GM21723 (cell line): ENCODE measurements at regions not wholly inside any gene's neighbourhood (a gene's known extent, or its start where the extent isn't known, plus 50 kb on each side); places are given as distances from the start of the nearest gene placed in this dataset.

Source experiments
- ATAC-seq: cut with Tn5 transposase; IDR thresholded peaks from one replicate; pipeline ENCODE4 v1.9.1; 2021; ENCODE audit warnings: mild to moderate bottlenecking, moderate library complexity; ENCODE audit not compliant: unreplicated experiment

DNA sequence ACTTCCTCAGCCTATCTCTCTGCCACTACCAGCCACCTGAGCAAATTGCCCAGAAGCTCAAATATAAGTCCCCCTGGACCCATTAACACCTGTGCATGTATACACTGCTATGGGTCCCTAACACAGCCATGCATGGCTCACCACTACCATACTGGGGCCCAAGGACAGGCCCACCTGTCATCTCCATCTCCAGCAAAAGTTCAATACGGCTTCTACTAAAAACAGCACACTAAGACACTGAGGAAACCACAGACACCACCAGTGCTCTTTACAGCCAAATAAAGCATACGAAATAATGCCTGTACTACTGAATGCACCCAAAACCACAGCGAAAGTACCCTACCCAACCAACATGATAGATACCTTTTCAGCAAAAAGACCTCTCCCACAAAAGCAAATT lies 85.6 kb upstream of the GHR start:
- ATAC-seq, result no peak

DNA sequence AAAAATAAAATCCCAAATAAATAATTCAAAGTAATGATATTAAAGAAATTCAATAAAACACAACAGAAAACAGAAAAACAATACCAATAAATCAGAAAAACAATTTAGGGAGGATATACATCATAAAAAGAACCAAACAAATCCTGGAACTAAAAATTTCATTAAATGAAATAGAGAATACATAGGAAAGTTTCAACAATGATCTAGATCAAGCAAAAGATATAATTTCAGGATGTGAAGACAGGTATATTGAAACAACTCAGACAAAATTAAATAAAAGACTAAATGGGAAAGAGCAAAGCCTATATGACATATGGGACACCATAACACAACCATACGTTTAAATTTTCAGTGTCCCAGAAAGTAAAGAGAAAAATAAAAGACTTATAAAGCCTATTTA lies 85.1 kb upstream of the GHR start:
- no peak for ATAC-seq

DNA sequence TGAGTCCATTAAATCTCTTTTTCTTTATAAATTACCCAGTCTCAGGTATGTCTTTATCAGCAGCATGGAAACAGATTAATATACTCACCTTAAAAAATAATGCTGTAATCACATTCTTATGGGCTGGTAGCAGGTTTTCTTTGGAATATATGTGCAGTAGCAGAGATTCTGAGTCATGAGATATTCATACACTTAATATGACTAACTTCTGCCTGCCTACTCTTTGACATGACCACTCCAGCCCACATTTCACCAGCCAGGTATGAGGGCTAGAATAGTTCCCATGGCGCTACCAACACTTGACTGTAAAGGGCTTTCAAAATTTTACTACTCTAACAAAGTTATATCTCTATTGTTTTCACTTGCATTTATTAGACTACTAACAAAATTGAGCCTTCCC lies 74.1 kb upstream of the GHR start:
- ATAC-seq, result no peak

DNA sequence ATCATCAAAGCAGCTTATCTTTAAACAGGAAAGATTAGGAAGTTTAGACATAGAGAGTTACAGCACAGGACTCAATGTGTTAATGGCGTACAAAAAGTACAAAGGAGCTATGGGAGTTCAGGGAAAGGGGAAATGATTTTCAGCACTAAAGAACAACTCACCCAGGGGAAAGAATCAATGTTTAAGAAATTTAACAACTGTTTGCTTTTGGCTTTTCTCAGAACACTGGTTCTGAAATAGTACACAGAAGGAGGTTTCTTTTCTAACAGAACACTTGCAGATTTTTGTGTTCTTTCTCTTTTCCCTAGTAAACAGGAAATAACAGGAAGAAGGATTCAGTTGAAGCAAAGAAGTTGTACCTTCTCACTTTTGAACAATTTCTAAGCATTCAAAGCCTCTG lies 71.3 kb upstream of the GHR start:
- ATAC-seq, result no peak

DNA sequence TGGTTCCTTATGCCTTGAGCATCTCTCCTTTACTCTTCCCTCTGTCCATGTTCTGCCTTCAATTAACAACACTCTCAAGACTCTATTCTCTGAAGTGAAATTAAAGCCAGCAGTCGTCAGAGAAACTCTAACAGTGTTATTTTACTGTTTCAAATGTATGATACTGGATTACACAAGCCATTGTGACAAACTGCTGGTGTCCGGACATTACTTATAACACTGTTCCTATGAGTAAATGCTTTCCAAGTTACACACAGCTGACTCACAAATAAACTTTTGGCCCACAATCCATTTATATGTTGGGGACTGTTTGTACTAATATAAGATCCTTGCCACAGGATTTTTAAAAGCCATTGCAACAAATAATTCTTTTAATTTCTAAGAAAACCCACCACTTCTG lies 63.2 kb upstream of the GHR start:
- no peak for ATAC-seq

DNA sequence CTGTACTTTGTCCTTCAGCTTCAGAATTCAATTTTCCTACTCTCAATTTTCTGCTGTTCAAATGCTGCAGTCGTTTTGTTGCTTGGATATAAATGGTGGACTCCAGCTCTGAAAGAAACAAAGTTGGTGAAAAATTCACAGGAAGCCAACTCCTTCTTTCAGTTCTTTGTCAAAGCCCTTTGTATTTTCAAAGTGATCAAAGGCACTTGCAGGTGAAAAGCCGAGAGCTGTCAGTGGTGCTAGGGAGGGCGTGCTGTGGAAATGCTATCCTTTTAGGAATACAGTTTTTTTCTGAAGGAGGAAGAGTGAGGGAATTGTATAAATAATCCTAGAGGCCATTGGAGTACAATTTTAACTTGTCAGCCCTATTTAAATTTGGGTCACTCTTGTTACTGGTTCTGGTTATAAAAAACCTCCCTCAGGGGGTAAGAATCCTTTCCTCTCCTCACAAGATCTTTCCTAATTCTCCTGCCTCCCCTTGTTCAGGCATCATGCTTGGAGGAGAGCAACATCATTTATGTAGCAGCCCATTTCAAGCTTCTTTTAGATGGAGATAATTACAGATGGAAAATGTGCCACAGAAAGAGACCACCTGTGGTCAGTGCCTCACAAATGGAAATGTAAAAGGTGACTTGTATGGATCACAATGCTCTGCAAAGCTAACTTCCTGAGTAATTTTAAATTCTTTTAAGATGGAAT lies 62.5 kb upstream of the GHR start:
- ATAC-seq, result no peak

DNA sequence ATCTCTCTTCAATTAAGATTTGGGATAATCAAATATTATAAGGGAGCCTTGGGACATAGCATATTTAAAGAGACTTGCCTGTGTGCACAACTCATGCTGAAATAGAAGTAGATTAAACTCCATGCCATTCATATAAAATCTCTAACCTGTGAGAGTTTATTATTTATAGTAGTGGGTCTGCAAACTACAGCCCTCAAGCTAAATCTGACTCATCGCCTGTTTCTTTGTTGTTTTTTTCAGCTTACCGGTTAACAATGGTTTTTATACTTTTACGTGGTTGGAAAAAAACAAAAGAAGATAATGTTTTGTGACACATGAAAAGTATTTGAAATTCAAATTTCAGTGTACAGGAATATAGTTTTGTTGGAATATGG lies 61.9 kb upstream of the GHR start:
- no peak for ATAC-seq

DNA sequence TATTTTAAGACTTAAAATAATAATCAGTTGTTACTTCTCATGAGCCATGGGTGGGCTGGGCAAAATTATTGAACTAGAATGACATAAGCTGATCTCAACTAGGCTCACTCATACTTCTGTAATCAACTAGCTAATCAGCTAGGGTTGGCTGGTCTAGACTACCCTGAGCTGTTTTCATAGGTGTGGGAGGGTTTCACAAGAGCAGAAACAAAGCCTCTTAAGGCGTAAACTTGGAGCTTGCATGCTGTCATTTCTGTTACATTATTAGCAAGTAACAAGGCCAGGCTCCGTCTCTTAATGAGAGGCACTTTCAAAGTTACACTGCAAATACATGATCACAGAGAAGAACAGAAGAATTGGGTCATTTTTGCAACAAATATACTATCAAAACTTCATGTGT lies 57.2 kb upstream of the GHR start:
- no peak for ATAC-seq
